IPS-18c (cell line): ENCODE measurements at regions not wholly inside any gene's neighbourhood (a gene's known extent, or its start where the extent isn't known, plus 50 kb on each side); places are given as distances from the start of the nearest gene placed in this dataset.
"Not testable (repeated sequence)": the region's sequence is repeated elsewhere in the genome, so short reads cannot be mapped to it uniquely, and the experiment has no call there.

Experiments
- H3K4me3 ChIP-seq: 2 replicates; pipeline ENCODE4 v1.7.0; 2013; ENCODE audit warnings: low read depth, mild to moderate bottlenecking, low read length, moderate library complexity; ENCODE audit not compliant: insufficient read depth
- H3K9me3 ChIP-seq: one replicate; pipeline ENCODE4 v1.6.1; 2013; ENCODE audit warnings: mild to moderate bottlenecking, low read length, moderate library complexity; ENCODE audit not compliant: control insufficient read depth, insufficient read depth

- H3K9me3 ChIP-seq = no peaks in the 10 kb centered on the region
- no peak overlapping the region for H3K4me3 ChIP-seq
These were observed 220.3 kb upstream of the HES1 start for GRCh38 chr3:193915613-193916012.

- H3K9me3 ChIP-seq = no peaks in the 10 kb centered on the region
These were observed 218.8 kb upstream of the HES1 start for GRCh38 chr3:193917158-193917557.

GRCh38 chr3:193921465-193921864 lies 214.5 kb upstream of the HES1 start:
- no peaks in the 10 kb centered on the region for H3K9me3 ChIP-seq
- H3K4me3 ChIP-seq = no peak overlapping the region

More at GRCh38 chr3:193917158-193917557, 218.8 kb upstream of the HES1 start:
- H3K4me3 ChIP-seq = no peak overlapping the region

GRCh38 chr3:193922034-193922774 lies 213.7 kb upstream of the HES1 start:
- H3K4me3 ChIP-seq = no peak overlapping the region
- no peaks in the 10 kb centered on the region for H3K9me3 ChIP-seq

GRCh38 chr3:193923958-193924357 lies 212.0 kb upstream of the HES1 start:
- H3K9me3 ChIP-seq, H3K4me3 ChIP-seq: not testable (repeated sequence)

- H3K9me3 ChIP-seq, H3K4me3 ChIP-seq: not testable (repeated sequence)
These were observed 209.9 kb upstream of the HES1 start for GRCh38 chr3:193926071-193926470.

GRCh38 chr3:193927413-193928206 lies 208.3 kb upstream of the HES1 start:
- H3K4me3 ChIP-seq, H3K9me3 ChIP-seq: not testable (repeated sequence)

GRCh38 chr3:193928354-193929209 lies 207.4 kb upstream of the HES1 start:
- H3K9me3 ChIP-seq = no peaks in the 10 kb centered on the region
- H3K4me3 ChIP-seq = no peak overlapping the region

GRCh38 chr3:193929373-193929772 lies 206.6 kb upstream of the HES1 start:
- Histone ChIP-seq H3K9me3 (no peaks in the 10 kb centered on the region), H3K4me3 (no peak overlapping the region)

GRCh38 chr3:193929921-193930646 lies 205.9 kb upstream of the HES1 start:
- Histone ChIP-seq H3K4me3 (no peak overlapping the region), H3K9me3 (no peaks in the 10 kb centered on the region)

GRCh38 chr3:193932136-193932535 lies 203.8 kb upstream of the HES1 start:
- H3K4me3 ChIP-seq = no peak overlapping the region
- no peaks in the 10 kb centered on the region for H3K9me3 ChIP-seq

GRCh38 chr3:193932576-193932975 lies 203.4 kb upstream of the HES1 start:
- Histone ChIP-seq H3K4me3 (no peak overlapping the region), H3K9me3 (no peaks in the 10 kb centered on the region)

GRCh38 chr3:193933451-193933850 lies 202.5 kb upstream of the HES1 start:
- H3K4me3 ChIP-seq = no peak overlapping the region
- no peaks in the 10 kb centered on the region for H3K9me3 ChIP-seq

GRCh38 chr3:193935916-193936315 lies 200.0 kb upstream of the HES1 start:
- Histone ChIP-seq H3K9me3 (no peaks in the 10 kb centered on the region), H3K4me3 (no peak overlapping the region)

- H3K4me3 ChIP-seq = no peak overlapping the region
These were observed 197.3 kb upstream of the HES1 start for GRCh38 chr3:193938613-193939012.

GRCh38 chr3:193939527-193939926 lies 196.4 kb upstream of the HES1 start:
- Histone ChIP-seq H3K9me3 (no peaks in the 10 kb centered on the region), H3K4me3 (no peak overlapping the region)

More at GRCh38 chr3:193938613-193939012, 197.3 kb upstream of the HES1 start:
- H3K9me3 ChIP-seq = no peaks in the 10 kb centered on the region

GRCh38 chr3:193940526-193940925 lies 195.4 kb upstream of the HES1 start:
- Histone ChIP-seq H3K4me3 (no peak overlapping the region), H3K9me3 (no peaks in the 10 kb centered on the region)
